WTC11 (cell line): ENCODE measurements at regions not wholly inside any gene's neighbourhood (a gene's known extent, or its start where the extent isn't known, plus 50 kb on each side); places are given as distances from the start of the nearest gene placed in this dataset.

ENCODE experiments used
- ATF2 ChIP-seq: sonication (generic); formaldehyde crosslinking; IDR thresholded peaks from 2 replicates; pipeline ENCODE4 v1.8.1; 2022; ENCODE audit warnings: low read depth, missing genetic modification reagents, borderline replicate concordance
- CTCF ChIP-seq: fragments of 200-600 bp; IDR thresholded peaks from 2 replicates; pipeline ENCODE4 v1.8.0; 2022; ENCODE audit warnings: antibody characterized with exemption
- ETV6 ChIP-seq: sonication (generic); formaldehyde crosslinking; IDR thresholded peaks from 2 replicates; pipeline ENCODE4 v1.8.1; 2022; ENCODE audit warnings: mild to moderate bottlenecking, missing genetic modification reagents
- GTF2I ChIP-seq: fragments of 250-450 bp; sonication (Bioruptor Pico); conservative IDR thresholded peaks from 2 replicates; pipeline ENCODE4 v1.4.0; 2021; ENCODE audit warnings: mild to moderate bottlenecking
- NR1H2 ChIP-seq: sonication (generic); formaldehyde crosslinking; IDR thresholded peaks from 2 replicates; pipeline ENCODE4 v1.9.0; 2021; ENCODE audit warnings: mild to moderate bottlenecking, moderate library complexity, missing genetic modification reagents
- NR2C2 ChIP-seq: sonication (generic); formaldehyde crosslinking; IDR thresholded peaks from 2 replicates; pipeline ENCODE4 v1.8.0; 2022; ENCODE audit warnings: mild to moderate bottlenecking, missing genetic modification reagents
- RELA ChIP-seq: sonication (generic); formaldehyde crosslinking; IDR thresholded peaks from 2 replicates; pipeline ENCODE4 v1.8.1; 2022; ENCODE audit warnings: missing genetic modification reagents, mild to moderate bottlenecking, borderline replicate concordance
- TEAD4 ChIP-seq: sonication (generic); formaldehyde crosslinking; IDR thresholded peaks from 2 replicates; pipeline ENCODE4 v1.8.0; 2022; ENCODE audit warnings: mild to moderate bottlenecking, missing genetic modification reagents
- TP53 ChIP-seq: sonication (generic); formaldehyde crosslinking; IDR thresholded peaks from 2 replicates; pipeline ENCODE4 v1.8.1; 2023; ENCODE audit warnings: mild to moderate bottlenecking, missing genetic modification reagents
- ZBTB21 ChIP-seq: sonication (generic); formaldehyde crosslinking; IDR thresholded peaks from 2 replicates; pipeline ENCODE4 v1.8.1; 2023; ENCODE audit warnings: mild to moderate bottlenecking, missing genetic modification reagents, borderline replicate concordance
- ZNF121 ChIP-seq: sonication (generic); formaldehyde crosslinking; IDR thresholded peaks from 2 replicates; pipeline ENCODE4 v1.8.0; 2023; ENCODE audit warnings: missing genetic modification reagents
- ZNF138 ChIP-seq: sonication (generic); formaldehyde crosslinking; conservative IDR thresholded peaks from 2 replicates; pipeline ENCODE4 v1.8.1; 2022; ENCODE audit warnings: mild to moderate bottlenecking, moderate library complexity, missing genetic modification reagents
- TF ChIP-seq, protein P1 (sequence below): sonication (generic); formaldehyde crosslinking; IDR thresholded peaks from 2 replicates; pipeline ENCODE4 v1.8.1; 2022; ENCODE audit warnings: mild to moderate bottlenecking, moderate library complexity, missing genetic modification reagents

- TF ChIP-seq ETV6 = no peak
- no peak for TF ChIP-seq NR2C2 (CRISPR knock-in tag)
- no peak for TF ChIP-seq NR1H2 (CRISPR knock-in tag)
- TF ChIP-seq ZBTB21 (CRISPR knock-in tag) = no peak
- no peak for TF ChIP-seq CTCF
- no peak for TF ChIP-seq TEAD4 (CRISPR knock-in tag)
- no peak for TF ChIP-seq GTF2I (CRISPR knock-in tag)
- TF ChIP-seq TP53 = no peak
- TF ChIP-seq ZNF121 (CRISPR knock-in tag) = no peak
- no peak for TF ChIP-seq RELA
- TF ChIP-seq, protein P1, sequence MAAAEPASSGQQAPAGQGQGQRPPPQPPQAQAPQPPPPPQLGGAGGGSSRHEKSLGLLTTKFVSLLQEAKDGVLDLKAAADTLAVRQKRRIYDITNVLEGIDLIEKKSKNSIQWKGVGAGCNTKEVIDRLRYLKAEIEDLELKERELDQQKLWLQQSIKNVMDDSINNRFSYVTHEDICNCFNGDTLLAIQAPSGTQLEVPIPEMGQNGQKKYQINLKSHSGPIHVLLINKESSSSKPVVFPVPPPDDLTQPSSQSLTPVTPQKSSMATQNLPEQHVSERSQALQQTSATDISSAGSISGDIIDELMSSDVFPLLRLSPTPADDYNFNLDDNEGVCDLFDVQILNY (CRISPR knock-in tag) = no peak
- TF ChIP-seq ZNF138 (CRISPR knock-in tag) = no peak
- no peak for TF ChIP-seq ATF2 (CRISPR knock-in tag)
Observed at GRCh38 chrX:109902665-109903064, 100.2 kb upstream of the TMEM164 start.
